Activated T-helper 17 cell treated with anti-CD3 and anti-CD28 coated beads, Interleukin-2, amount 50 U/mL, for 72 hours (primary cell): ENCODE measurements at regions not wholly inside any gene's neighbourhood (a gene's known extent, or its start where the extent isn't known, plus 50 kb on each side); places are given as distances from the start of the nearest gene placed in this dataset.
"Not testable (repeated sequence)": the region's sequence is repeated elsewhere in the genome, so short reads cannot be mapped to it uniquely, and the experiment has no call there.

Experiments
- ATAC-seq: fragments of 150-1000 bp; cut with Tn5 transposase; replicated peaks from 2 replicates; pipeline ENCODE4 v1.10.0; 2021; ENCODE audit warnings: mild to moderate bottlenecking, moderate library complexity
- H3K27ac Mint-ChIP-seq: one replicate; pipeline ENCODE4 v1.8.0; 2022; ENCODE audit warnings: mixed read lengths
- H3K27me3 Mint-ChIP-seq: one replicate; pipeline ENCODE4 v1.8.0; 2022; ENCODE audit warnings: mixed read lengths
- H3K36me3 Mint-ChIP-seq: one replicate; pipeline ENCODE4 v1.8.0; 2022; ENCODE audit warnings: low read depth, mild to moderate bottlenecking, mixed read lengths
- H3K4me1 Mint-ChIP-seq: one replicate; pipeline ENCODE4 v1.8.0; 2022; ENCODE audit warnings: mixed read lengths
- H3K4me3 Mint-ChIP-seq: one replicate; pipeline ENCODE4 v1.8.0; 2022; ENCODE audit warnings: mild to moderate bottlenecking, mixed read lengths
- H3K9me3 Mint-ChIP-seq: one replicate; pipeline ENCODE4 v1.8.0; 2022; ENCODE audit warnings: mixed read lengths

DNA sequence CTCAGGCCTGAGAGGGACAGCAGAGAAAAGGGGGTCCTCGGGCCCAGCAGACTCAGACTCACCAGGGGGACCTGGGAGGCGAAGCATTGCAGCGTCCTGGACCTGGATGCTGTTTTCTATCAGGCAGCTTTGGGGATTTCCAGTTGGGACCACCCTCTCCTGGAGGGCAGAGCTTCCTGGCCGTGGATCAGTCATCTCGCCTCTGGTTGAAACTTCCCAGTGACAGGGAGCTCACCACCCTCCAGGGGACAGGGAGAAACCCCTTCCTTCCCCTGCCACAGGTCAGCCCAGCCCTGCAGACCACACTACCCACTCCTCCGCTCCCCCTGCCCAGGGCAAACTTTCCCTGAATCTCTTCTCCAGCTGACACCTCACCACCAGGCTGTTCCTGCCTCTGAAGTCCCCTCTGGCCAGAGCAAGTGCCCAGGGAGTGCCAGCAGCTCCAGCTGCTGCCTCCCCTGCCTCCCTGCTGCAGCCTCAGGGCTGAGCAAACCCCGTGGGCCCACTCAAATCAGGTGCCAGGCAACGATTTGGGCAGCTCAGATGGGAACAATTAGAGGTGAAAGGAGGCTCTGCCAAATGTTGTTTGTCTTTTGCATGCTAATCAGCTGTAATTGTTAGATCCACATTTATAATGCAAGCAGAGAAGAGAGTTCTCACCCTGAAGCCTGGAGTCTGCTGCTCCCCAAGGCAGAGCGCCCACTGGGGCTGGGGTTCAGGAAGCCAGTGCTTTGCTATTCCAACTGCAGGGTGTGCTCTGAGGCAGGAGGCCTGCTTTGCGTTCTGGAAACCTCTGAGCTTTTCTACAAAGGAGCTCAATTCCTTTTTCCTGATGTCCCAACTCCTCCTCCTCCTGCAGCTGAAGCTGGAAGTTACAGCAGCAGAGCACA is 322.5 kb upstream of the SFSWAP start:
- H3K4me1 Mint-ChIP-seq, H3K27me3 Mint-ChIP-seq, H3K27ac Mint-ChIP-seq, H3K9me3 Mint-ChIP-seq, H3K4me3 Mint-ChIP-seq, H3K36me3 Mint-ChIP-seq, ATAC-seq: not testable (repeated sequence)

DNA sequence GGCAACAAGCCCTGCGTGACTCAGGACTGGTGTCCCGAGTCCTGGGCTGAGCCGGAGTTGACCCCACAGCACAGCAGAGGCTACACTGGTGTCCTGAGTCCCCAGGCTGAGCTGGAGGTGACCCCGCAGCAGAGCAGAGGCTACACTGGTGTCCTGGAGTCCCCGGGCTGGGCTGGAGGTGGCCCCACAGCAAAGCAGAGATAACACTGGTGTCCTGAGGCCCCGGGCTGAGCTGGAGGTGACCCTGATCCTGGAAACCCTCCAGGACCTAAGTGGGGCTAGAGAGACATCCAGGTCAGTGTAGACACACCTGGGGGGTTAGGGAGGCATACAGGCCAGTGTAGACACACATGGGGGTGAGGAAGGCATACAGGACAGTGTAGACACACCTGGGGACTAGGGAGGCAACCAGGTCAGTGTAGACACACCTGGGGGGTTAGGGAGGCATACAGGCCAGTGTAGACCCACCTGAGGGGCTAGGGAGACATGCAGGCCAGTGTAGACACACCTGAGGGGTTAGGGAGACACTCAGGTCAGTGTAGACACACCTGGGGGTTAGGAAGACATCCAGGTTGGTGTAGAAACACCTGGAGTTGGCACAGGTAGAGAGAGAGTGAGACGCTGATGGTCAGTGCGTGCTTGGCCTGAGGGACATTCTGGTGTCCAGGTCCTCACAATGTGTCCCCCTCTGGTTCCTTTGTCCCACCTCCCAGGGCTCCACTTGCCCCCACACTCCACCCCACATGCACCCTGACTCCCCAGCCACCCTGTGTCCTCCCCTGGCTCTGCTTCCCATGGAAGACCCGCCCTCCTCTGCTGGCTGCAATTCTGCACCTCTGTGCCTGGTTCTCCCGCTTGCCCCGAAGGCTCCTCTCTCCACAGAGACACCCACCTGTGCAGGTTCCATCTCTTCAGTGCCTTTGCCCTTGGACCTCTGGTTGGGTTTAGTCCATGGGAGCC is 321.6 kb upstream of the SFSWAP start:
- no peak for ATAC-seq
- Mint-ChIP-seq H3K36me3 (no peaks in the 10 kb centered on the region), H3K4me3 (no peak overlapping the region), H3K27me3 (peaks cover 6% of the 10 kb centered on the region), H3K9me3 (no peaks in the 10 kb centered on the region), H3K4me1 (peaks cover 5% of the 10 kb centered on the region), H3K27ac (no peak overlapping the region)

DNA sequence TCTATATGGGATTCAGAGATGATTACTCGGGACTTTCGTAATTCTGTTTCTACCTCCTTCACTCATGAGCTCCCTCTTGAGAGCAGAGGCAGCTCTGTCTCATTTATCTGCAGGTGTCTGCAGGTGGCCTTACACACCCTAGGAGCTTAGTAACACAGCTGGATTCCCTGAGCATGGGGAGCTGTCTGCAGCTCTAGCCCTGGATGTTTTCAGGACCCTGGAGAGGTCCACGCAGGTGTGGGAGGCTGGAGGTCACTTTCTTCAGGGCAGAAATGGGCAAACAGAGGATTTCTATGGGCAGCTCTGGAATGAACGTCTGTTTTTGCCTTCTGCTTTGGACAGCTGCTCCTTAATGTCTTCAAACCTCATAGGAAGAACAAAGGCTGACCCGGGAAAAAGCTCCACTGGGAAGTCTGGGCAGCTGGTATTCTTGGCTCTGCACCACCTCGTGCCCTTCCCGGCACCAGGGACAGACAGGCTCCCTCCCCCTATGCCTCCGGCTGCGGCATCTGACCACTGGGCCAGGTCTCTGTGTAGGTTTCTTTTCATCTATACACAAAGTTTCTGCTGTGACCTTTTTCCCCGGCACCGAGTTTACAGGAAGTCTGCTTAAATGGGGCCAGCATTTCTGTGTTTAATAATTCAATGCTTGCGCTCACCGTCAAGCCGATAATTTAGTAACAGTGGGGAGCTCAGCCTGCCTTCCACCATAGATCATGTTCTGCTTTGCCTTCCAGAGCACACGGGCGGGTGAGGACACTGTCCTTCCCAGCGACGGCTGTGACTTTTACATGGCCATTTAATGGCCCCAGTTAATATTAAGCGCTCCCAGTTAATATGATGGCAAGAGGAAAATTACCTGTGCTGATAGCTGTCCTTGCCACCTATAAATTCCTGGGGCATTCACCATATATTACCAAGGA is 320.2 kb upstream of the SFSWAP start:
- H3K4me1 Mint-ChIP-seq: peaks cover 5% of the 10 kb centered on the region
- H3K36me3 Mint-ChIP-seq: no peaks in the 10 kb centered on the region
- no peak overlapping the region for H3K4me3 Mint-ChIP-seq
- H3K9me3 Mint-ChIP-seq: no peaks in the 10 kb centered on the region
- H3K27me3 Mint-ChIP-seq: peaks cover 6% of the 10 kb centered on the region
- ATAC-seq: no peak
- no peak overlapping the region for H3K27ac Mint-ChIP-seq

DNA sequence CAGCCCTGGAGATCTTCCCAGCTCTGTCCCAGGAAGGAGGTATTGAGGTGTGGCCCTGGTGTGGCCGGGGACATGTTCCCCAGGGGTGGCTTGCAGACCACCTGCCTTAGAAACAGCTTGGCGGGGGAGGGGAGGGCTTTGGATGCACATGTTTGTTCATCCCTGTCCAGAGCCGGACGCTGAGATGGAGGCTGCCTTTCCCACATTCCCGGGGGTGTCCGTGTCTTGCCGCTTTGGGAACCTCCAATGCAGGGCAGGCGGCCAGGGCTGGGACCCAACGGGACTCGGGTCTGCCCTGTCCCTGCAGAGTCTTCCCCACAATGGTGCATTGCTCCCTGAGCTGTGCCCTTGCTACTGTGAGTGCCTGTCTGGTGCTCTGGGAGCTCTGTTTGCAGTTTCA is 319.5 kb upstream of the SFSWAP start:
- no peaks in the 10 kb centered on the region for H3K36me3 Mint-ChIP-seq
- H3K4me1 Mint-ChIP-seq: peaks cover 5% of the 10 kb centered on the region
- ATAC-seq: no peak

DNA sequence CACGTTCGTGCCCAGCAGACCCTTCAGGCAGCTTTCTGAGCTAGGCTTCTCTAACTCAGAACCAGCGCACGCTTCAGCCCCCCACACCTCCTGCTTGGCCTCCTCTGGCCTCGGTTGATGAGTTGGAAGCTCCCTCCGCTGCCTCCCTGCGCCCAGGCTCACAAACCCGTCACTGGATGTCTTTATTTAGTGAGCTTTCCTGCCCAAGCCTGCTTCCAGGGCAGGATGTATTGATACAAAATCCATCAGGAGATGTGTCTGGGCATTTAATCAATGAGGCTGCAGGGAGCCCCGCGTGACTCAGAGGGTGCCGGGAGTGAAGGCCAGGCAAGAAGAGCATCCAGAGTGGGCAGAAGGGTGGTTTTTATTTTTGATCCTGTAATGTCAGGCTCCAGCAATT is 316.1 kb upstream of the SFSWAP start:
- H3K27ac Mint-ChIP-seq, H3K36me3 Mint-ChIP-seq, H3K9me3 Mint-ChIP-seq, H3K4me3 Mint-ChIP-seq, ATAC-seq, H3K27me3 Mint-ChIP-seq, H3K4me1 Mint-ChIP-seq: not testable (repeated sequence)

More for the DNA sequence above, 319.5 kb upstream of the SFSWAP start:
- no peaks in the 10 kb centered on the region for H3K9me3 Mint-ChIP-seq
- peaks cover 6% of the 10 kb centered on the region for H3K27me3 Mint-ChIP-seq
- H3K4me3 Mint-ChIP-seq: no peak overlapping the region
- H3K27ac Mint-ChIP-seq: no peak overlapping the region

DNA sequence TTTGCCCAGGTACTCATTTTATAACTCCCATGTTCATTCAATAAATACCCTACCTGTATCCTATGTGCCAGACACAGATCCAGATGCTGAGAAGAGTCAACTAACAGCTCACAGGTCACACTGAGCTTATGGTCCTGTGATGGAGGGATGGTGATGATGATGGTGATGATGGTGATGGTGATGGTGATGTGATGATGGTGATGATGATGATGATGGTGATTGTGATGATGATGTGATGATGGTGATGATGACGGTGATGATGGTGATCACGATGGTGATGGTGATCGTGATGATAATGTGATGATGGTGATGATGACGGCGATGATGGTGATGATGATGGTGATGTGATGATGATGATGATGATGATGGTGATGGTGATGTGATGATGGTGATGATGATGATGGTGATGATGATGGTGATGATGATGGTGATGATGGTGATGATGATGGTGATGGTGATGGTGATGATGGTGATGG is 315.6 kb upstream of the SFSWAP start:
- not testable (repeated sequence) for H3K27me3 Mint-ChIP-seq, H3K4me1 Mint-ChIP-seq, ATAC-seq, H3K4me3 Mint-ChIP-seq, H3K36me3 Mint-ChIP-seq, H3K27ac Mint-ChIP-seq, H3K9me3 Mint-ChIP-seq

DNA sequence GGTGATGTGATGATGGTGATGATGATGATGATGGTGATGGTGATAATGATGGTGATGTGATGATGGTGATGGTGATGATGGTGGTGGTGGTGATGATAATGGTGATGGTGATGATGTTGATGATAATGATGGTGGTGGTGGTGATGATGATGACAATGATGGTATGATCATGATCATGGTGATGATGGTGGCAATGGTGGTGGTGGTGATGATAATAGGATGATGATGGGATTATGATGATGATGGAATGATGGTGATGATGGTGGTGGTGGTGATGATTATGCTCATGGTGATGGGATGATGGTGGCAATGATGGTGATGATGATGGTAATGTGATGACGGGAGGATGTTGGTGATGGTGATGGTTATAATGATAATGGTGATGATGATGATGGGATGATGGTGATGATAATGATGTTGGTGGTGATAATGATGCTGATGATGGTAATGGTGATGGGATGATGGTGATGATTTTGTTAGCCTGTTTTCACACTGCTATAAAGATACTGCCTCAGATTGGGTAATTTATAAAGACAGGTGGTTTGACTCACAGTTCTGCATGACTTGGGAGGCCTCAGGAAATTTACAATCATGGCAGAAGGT is 314.8 kb upstream of the SFSWAP start:
- Mint-ChIP-seq H3K27ac (no peak overlapping the region), H3K4me1 (no peaks in the 10 kb centered on the region), H3K27me3 (no peaks in the 10 kb centered on the region), H3K9me3 (peaks cover 4% of the 10 kb centered on the region), H3K36me3 (no peaks in the 10 kb centered on the region), H3K4me3 (no peak overlapping the region)
- ATAC-seq: no peak

DNA sequence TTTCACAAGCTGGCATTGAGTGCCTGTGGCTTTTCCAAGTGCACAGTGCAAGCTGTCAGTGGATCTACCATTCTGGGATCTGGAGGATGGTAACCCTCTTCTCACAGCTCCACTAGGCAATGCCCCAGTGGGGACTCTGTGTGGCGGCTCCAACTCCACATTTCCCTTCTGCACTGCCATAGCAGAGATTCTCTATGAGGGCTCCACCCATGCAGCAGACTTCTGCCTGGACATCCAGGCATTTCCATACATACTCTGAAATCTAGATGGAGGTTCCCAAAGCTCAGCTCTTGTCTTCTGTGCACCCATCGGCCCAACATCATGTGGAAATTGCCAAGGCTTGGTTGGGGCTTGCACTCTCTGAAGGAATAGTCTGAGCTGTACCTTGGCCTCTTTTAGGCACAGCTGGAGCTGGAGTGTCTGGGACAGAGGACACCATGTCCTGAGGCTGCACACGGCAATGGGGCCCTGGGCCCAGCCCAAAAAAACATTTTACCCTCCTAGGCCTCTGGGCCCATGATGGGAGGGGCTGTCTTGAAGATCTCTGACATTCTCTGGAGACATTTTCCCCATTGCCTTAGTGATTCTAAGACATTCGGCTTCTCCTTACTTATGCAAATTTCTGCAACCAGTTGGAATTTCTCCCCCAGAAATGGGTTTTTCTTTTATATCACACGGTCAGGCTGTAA is 313.3 kb upstream of the SFSWAP start:
- Mint-ChIP-seq H3K27me3 (no peaks in the 10 kb centered on the region), H3K9me3 (peaks cover 4% of the 10 kb centered on the region), H3K36me3 (no peaks in the 10 kb centered on the region), H3K4me1 (no peaks in the 10 kb centered on the region), H3K27ac (no peak overlapping the region), H3K4me3 (no peak overlapping the region)
- ATAC-seq: no peak

DNA sequence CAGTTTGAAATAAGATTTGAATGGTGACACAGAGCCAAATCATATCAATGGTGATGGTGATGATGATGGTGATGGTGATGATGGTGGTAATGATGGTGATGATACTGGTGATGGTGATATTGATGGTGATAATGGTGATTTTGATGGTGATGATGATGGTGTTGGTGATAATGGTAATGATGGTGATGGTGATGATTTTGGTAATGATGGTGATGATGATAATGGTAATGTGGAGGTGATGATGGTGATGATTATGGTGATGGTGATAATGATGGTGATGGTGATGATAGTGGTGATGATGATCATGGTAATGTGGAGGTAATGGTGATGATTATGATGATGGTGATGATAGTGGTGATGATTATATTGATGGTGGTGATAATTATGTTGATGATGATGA is 311.9 kb upstream of the SFSWAP start:
- no peak overlapping the region for H3K27ac Mint-ChIP-seq
- no peak overlapping the region for H3K4me3 Mint-ChIP-seq
- H3K36me3 Mint-ChIP-seq: no peaks in the 10 kb centered on the region
- ATAC-seq: no peak
- peaks cover 4% of the 10 kb centered on the region for H3K9me3 Mint-ChIP-seq
- H3K27me3 Mint-ChIP-seq: no peaks in the 10 kb centered on the region
- H3K4me1 Mint-ChIP-seq: no peaks in the 10 kb centered on the region

DNA sequence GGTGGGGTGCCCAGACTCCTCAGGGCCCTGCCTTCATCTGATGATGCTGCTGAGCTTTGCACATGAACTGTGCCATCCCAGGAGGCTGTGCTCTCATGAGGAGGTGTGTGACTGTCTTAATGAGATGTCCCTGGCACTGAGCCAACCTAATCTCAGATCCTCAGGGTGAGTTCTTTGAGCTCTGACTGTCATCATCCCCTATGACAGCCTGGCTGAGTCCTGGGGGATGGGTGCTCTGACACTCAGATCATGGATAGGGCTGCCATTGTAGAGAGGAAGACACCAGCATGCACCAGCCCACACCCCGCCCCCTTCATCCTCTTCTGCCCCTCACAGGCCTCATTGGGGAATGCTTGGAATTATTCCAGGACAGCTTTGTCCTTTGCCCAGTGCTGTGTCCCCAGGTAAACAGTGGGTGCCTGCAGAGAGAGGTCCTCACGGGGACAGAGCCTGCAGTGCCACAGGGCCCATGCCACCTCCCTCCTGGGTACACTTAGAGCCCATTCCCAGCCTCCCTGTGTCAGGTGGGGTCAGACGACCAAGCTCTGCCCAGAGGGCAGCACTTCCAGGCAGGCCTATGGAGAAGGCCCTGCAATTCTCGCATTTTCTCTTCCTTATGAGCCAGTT is 310.1 kb upstream of the SFSWAP start:
- H3K4me3 Mint-ChIP-seq, ATAC-seq: not testable (repeated sequence)

DNA sequence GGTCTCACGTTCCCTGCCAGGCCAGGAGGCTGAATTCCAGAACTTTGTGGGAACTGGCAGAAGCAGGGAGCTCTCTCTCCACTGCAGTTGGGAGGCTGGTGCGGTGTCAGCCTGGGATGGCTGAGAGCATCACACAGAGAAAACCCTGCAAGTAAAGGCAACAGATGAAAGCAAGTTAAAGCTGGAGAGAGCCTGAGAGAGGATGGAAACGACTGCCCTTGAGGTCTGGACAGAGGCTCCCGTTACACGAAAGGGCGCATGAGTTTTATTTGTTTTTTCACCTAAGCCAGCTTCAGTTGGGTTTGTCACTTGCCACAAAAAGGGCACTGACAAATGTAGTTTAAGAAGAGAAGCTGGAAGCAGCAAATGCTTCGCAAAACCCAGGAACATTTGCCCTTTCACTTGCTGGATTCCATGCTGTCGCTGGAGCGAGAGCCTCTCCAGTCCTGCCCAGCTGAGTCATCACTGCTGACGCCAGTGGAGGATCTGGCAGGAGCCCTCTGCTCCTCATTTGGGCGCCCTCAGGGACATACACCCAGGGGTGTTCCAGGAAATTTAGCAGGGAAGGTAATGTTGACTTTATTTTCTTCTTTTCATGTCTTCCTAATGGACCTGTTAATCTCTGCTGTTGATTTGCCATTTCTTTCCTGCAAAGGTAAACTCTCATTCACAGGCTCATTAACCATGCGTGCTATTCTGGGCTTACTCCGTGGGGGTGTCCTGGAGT is 308.8 kb upstream of the SFSWAP start:
- peaks cover 12% of the 10 kb centered on the region for H3K27me3 Mint-ChIP-seq
- not testable (repeated sequence) for H3K36me3 Mint-ChIP-seq, H3K9me3 Mint-ChIP-seq, H3K27ac Mint-ChIP-seq, H3K4me3 Mint-ChIP-seq, H3K4me1 Mint-ChIP-seq, ATAC-seq

More for the DNA sequence above, 310.1 kb upstream of the SFSWAP start:
- H3K9me3 Mint-ChIP-seq, H3K27ac Mint-ChIP-seq, H3K4me1 Mint-ChIP-seq, H3K36me3 Mint-ChIP-seq: not testable (repeated sequence)
- H3K27me3 Mint-ChIP-seq: peaks cover 12% of the 10 kb centered on the region

DNA sequence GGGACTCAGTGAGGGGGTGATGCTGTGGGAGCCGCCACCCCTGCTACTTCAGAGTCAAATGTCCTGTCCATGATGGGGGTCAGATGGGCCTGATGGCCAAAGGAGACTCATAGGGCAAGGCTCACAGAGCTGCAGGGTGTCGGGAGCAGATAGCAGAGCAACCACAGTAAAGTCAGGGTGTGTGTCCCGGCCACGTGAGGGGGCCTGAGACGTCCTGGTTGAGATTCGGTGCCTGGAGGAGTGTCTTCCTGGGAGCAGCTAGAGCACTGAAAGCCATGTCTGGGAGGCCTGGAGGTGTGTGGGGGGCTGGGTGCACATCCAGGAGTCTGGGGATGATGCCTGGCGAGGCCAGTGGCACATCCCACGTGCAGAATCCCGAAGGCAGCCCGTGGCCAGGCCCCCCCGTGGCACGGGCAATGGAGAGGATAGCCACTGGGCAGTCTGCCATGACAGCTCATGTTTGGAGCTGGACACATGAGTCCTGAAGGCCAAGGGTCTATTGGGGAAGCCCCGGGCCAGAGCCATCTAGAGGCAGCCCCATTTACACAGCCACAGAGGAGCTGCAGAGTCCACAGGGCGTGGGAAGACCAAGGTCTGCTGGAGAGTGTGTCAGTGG is 308.0 kb upstream of the SFSWAP start:
- no peaks in the 10 kb centered on the region for H3K36me3 Mint-ChIP-seq
- H3K4me1 Mint-ChIP-seq: no peaks in the 10 kb centered on the region
- ATAC-seq: no peak
- H3K27me3 Mint-ChIP-seq: peaks cover 12% of the 10 kb centered on the region
- no peak overlapping the region for H3K4me3 Mint-ChIP-seq
- H3K9me3 Mint-ChIP-seq: peaks cover 4% of the 10 kb centered on the region
- no peak overlapping the region for H3K27ac Mint-ChIP-seq
